ENCODE measurements at regions not wholly inside any gene's neighbourhood (a gene's known extent, or its start where the extent isn't known, plus 50 kb on each side); places are given as distances from the start of the nearest gene placed in this dataset.

- no peak for TF ChIP-seq EZH2phosphoT487 (IDR thresholded peaks at IDR 0.05; ENCODE audit: low read depth)
- TF ChIP-seq CTCF (IDR thresholded peaks at IDR 0.05; ENCODE audit: low read depth, low read length): no peak
Observed at GRCh38 chr1:187491082-187491720, 662.5 kb downstream of the PLA2G4A start.

All from OCI-LY3 (cell line).